ENCODE measurements at regions not wholly inside any gene's neighbourhood (a gene's known extent, or its start where the extent isn't known, plus 50 kb on each side); places are given as distances from the start of the nearest gene placed in this dataset.

- Histone ChIP-seq H3K4me1 (ENCODE audit: insufficient read depth, low read length) (no peaks in the 10 kb centered on the region), H3K36me3 (ENCODE audit: insufficient read depth, low read length) (no peaks in the 10 kb centered on the region), H3K4me3 (ENCODE audit: low read length) (no peak overlapping the region), H3K27me3 (ENCODE audit: control insufficient read depth in 1 of 2, insufficient read depth in 2 of 2, low read length in 2 of 2) (no peaks in the 10 kb centered on the region), H3K27ac (ENCODE audit: low read depth in 1 of 2, low read length in 2 of 2) (no peak overlapping the region), H3K9me3 (ENCODE audit: control insufficient read depth in 1 of 2, insufficient read depth in 1 of 2, low read length in 2 of 2) (peaks cover 69 to 77% of the 10 kb centered on the region in 2 experiments)
- intact Hi-C loops (cut with DNase I, micrococcal nuclease) = no loop called here
- DNase-seq (no peak), ATAC-seq (ENCODE audit: poor library complexity) (no peak)
- ChIA-PET POLR2A (no interaction called here), CTCF (no interaction called here)
- Mint-ChIP-seq H3K27me3 (no peaks in the 10 kb centered on the region), H3K4me3 (no peak overlapping the region), H3K27ac (no peak overlapping the region), H3K9me3 (peaks cover 4% of the 10 kb centered on the region), H3K4me1 (ENCODE audit: low read depth) (no peaks in the 10 kb centered on the region), H3K36me3 (ENCODE audit: low read depth) (peaks cover 6% of the 10 kb centered on the region)
- no peak for TF ChIP-seq CTCF (IDR thresholded peaks at IDR 0.05)
Measured at GRCh38 chr7:56491636-56492425, 375.6 kb upstream of the NUPR2 start.

GRCh38 chr7:56483861-56484550 lies 367.8 kb upstream of the NUPR2 start:
- Histone ChIP-seq H3K4me3 (ENCODE audit: low read length) (no peak overlapping the region), H3K27me3 (ENCODE audit: control insufficient read depth in 1 of 2, insufficient read depth in 2 of 2, low read length in 2 of 2) (no peaks in the 10 kb centered on the region), H3K4me1 (ENCODE audit: insufficient read depth, low read length) (no peaks in the 10 kb centered on the region), H3K27ac (ENCODE audit: low read depth in 1 of 2, low read length in 2 of 2) (no peak overlapping the region), H3K9me3 (ENCODE audit: control insufficient read depth in 1 of 2, insufficient read depth in 1 of 2, low read length in 2 of 2) (peaks cover 54 to 67% of the 10 kb centered on the region in 2 experiments), H3K36me3 (ENCODE audit: insufficient read depth, low read length) (no peaks in the 10 kb centered on the region)
- Mint-ChIP-seq H3K36me3 (ENCODE audit: low read depth) (peaks cover 21% of the 10 kb centered on the region), H3K27ac (no peak overlapping the region), H3K9me3 (peaks cover 14% of the 10 kb centered on the region), H3K4me3 (no peak overlapping the region), H3K4me1 (ENCODE audit: low read depth) (no peaks in the 10 kb centered on the region), H3K27me3 (no peaks in the 10 kb centered on the region)
- POLR2A ChIA-PET = no interaction called here
- intact Hi-C loops (cut with DNase I, micrococcal nuclease) = no loop called here
- CTCF ChIA-PET = no interaction called here
- DNase-seq = no peak
- no peak for TF ChIP-seq CTCF (IDR thresholded peaks at IDR 0.05)
- no peak for ATAC-seq (ENCODE audit: poor library complexity)

- peaks cover 60 to 65% of the 10 kb centered on the region in 2 experiments for H3K9me3 ChIP-seq (ENCODE audit: control insufficient read depth in 1 of 2, insufficient read depth in 1 of 2, low read length in 2 of 2)
- ChIA-PET CTCF (no interaction called here), POLR2A (no interaction called here)
- H3K9me3 Mint-ChIP-seq = peaks cover 10% of the 10 kb centered on the region
- no peaks in the 10 kb centered on the region for H3K4me1 ChIP-seq (ENCODE audit: insufficient read depth, low read length)
- H3K4me3 ChIP-seq (ENCODE audit: low read length) = no peak overlapping the region
- H3K27ac Mint-ChIP-seq = no peak overlapping the region
- no peak overlapping the region for H3K4me3 Mint-ChIP-seq
- peaks cover 23% of the 10 kb centered on the region for H3K36me3 Mint-ChIP-seq (ENCODE audit: low read depth)
- ATAC-seq (ENCODE audit: poor library complexity) = no peak
- no peaks in the 10 kb centered on the region for H3K4me1 Mint-ChIP-seq (ENCODE audit: low read depth)
- no peak overlapping the region for H3K27ac ChIP-seq (ENCODE audit: low read depth in 1 of 2, low read length in 2 of 2)
- intact Hi-C loops (cut with DNase I, micrococcal nuclease) = no loop called here
- DNase-seq = no peak
- H3K27me3 Mint-ChIP-seq = no peaks in the 10 kb centered on the region
- no peaks in the 10 kb centered on the region for H3K27me3 ChIP-seq (ENCODE audit: control insufficient read depth in 1 of 2, insufficient read depth in 2 of 2, low read length in 2 of 2)
- TF ChIP-seq CTCF (IDR thresholded peaks at IDR 0.05) = no peak
- H3K36me3 ChIP-seq (ENCODE audit: insufficient read depth, low read length) = no peaks in the 10 kb centered on the region
Measured at GRCh38 chr7:56483153-56483552, 366.9 kb upstream of the NUPR2 start.

Measured in CD4-positive, alpha-beta T cell (primary cell).